ENCODE measurements at regions not wholly inside any gene's neighbourhood (a gene's known extent, or its start where the extent isn't known, plus 50 kb on each side); places are given as distances from the start of the nearest gene placed in this dataset.
"Not testable (repeated sequence)": the region's sequence is repeated elsewhere in the genome, so short reads cannot be mapped to it uniquely, and the experiment has no call there.

- TF ChIP-seq CTCF (IDR thresholded peaks at IDR 0.05; ENCODE audit: low read length); EZH2 (IDR thresholded peaks at IDR 0.05; ENCODE audit: borderline replicate concordance, low read length): not testable (repeated sequence)
These were observed 91.0 kb upstream of the SATB1 start for GRCh38 chr3:18516170-18516569.
